ENCODE measurements at regions not wholly inside any gene's neighbourhood (a gene's known extent, or its start where the extent isn't known, plus 50 kb on each side); places are given as distances from the start of the nearest gene placed in this dataset.

GRCh38 chr22:47748271-47748670 lies 985.8 kb downstream of the TBC1D22A start:
- no peak for TF ChIP-seq CTCF (IDR thresholded peaks at IDR 0.05)
- TF ChIP-seq POLR2A (IDR thresholded peaks at IDR 0.05): no peak
- no peak for TF ChIP-seq EP300 (IDR thresholded peaks at IDR 0.05)
